ENCODE measurements at regions not wholly inside any gene's neighbourhood (a gene's known extent, or its start where the extent isn't known, plus 50 kb on each side); places are given as distances from the start of the nearest gene placed in this dataset.

GRCh38 chr5:125564317-125564975, 818.0 kb upstream of the ZNF608 start:
- TF ChIP-seq MAFK (IDR thresholded peaks at IDR 0.05; ENCODE audit: partially characterized antibody) (no peak), MAX (IDR thresholded peaks at IDR 0.05) (no peak), JUNB (IDR thresholded peaks at IDR 0.05) (no peak), CHD2 (IDR thresholded peaks at IDR 0.05; ENCODE audit: low read length, partially characterized antibody) (no peak), JUN (IDR thresholded peaks at IDR 0.05) (no peak), KDM1A (IDR thresholded peaks at IDR 0.05; ENCODE audit: low read depth) (no peak), EP300 (IDR thresholded peaks at IDR 0.05) (no peak)
- TF ChIP-seq, protein P1, sequence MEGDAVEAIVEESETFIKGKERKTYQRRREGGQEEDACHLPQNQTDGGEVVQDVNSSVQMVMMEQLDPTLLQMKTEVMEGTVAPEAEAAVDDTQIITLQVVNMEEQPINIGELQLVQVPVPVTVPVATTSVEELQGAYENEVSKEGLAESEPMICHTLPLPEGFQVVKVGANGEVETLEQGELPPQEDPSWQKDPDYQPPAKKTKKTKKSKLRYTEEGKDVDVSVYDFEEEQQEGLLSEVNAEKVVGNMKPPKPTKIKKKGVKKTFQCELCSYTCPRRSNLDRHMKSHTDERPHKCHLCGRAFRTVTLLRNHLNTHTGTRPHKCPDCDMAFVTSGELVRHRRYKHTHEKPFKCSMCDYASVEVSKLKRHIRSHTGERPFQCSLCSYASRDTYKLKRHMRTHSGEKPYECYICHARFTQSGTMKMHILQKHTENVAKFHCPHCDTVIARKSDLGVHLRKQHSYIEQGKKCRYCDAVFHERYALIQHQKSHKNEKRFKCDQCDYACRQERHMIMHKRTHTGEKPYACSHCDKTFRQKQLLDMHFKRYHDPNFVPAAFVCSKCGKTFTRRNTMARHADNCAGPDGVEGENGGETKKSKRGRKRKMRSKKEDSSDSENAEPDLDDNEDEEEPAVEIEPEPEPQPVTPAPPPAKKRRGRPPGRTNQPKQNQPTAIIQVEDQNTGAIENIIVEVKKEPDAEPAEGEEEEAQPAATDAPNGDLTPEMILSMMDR (IDR thresholded peaks at IDR 0.05) = no peak
